ENCODE measurements at regions not wholly inside any gene's neighbourhood (a gene's known extent, or its start where the extent isn't known, plus 50 kb on each side); places are given as distances from the start of the nearest gene placed in this dataset.

GRCh38 chr1:2903226-2903625, 101.7 kb upstream of the TTC34 start:
- no peak for TF ChIP-seq POLR2A (IDR thresholded peaks at IDR 0.05)
- TF ChIP-seq, protein P1, sequence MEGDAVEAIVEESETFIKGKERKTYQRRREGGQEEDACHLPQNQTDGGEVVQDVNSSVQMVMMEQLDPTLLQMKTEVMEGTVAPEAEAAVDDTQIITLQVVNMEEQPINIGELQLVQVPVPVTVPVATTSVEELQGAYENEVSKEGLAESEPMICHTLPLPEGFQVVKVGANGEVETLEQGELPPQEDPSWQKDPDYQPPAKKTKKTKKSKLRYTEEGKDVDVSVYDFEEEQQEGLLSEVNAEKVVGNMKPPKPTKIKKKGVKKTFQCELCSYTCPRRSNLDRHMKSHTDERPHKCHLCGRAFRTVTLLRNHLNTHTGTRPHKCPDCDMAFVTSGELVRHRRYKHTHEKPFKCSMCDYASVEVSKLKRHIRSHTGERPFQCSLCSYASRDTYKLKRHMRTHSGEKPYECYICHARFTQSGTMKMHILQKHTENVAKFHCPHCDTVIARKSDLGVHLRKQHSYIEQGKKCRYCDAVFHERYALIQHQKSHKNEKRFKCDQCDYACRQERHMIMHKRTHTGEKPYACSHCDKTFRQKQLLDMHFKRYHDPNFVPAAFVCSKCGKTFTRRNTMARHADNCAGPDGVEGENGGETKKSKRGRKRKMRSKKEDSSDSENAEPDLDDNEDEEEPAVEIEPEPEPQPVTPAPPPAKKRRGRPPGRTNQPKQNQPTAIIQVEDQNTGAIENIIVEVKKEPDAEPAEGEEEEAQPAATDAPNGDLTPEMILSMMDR (IDR thresholded peaks at IDR 0.05), result no peak

Data from testis (tissue), 2 donors.